ENCODE measurements at regions not wholly inside any gene's neighbourhood (a gene's known extent, or its start where the extent isn't known, plus 50 kb on each side); places are given as distances from the start of the nearest gene placed in this dataset.

- no peak for FAIRE-seq
Measured at GRCh38 chr18:43482600-43482999, 205.3 kb upstream of the SYT4 start.

- no peak for FAIRE-seq
Measured at GRCh38 chr18:43484710-43485109, 207.4 kb upstream of the SYT4 start.

- FAIRE-seq = no peak
Measured at GRCh38 chr18:43485545-43485963, 208.3 kb upstream of the SYT4 start.

GRCh38 chr18:43486462-43486861 lies 209.2 kb upstream of the SYT4 start:
- no peak for FAIRE-seq

GRCh38 chr18:43501099-43501498 lies 223.8 kb upstream of the SYT4 start:
- FAIRE-seq = no peak

GRCh38 chr18:43506935-43507334 lies 229.6 kb upstream of the SYT4 start:
- no peak for FAIRE-seq

- no peak for FAIRE-seq
Measured at GRCh38 chr18:43507842-43508481, 230.7 kb upstream of the SYT4 start.

GRCh38 chr18:43514747-43515146 lies 237.5 kb upstream of the SYT4 start:
- no peak for FAIRE-seq

GRCh38 chr18:43515481-43515880 lies 238.2 kb upstream of the SYT4 start:
- FAIRE-seq = no peak

- FAIRE-seq = no peak
Measured at GRCh38 chr18:43524260-43524659, 247.0 kb upstream of the SYT4 start.

- no peak for FAIRE-seq
Measured at GRCh38 chr18:43525169-43525568, 247.9 kb upstream of the SYT4 start.

GRCh38 chr18:43526426-43527145 lies 249.3 kb upstream of the SYT4 start:
- FAIRE-seq = no peak

GRCh38 chr18:43531438-43531837 lies 254.1 kb upstream of the SYT4 start:
- FAIRE-seq = no peak

GRCh38 chr18:43533371-43533770 lies 256.1 kb upstream of the SYT4 start:
- no peak for FAIRE-seq

GRCh38 chr18:43534511-43534910 lies 257.2 kb upstream of the SYT4 start:
- FAIRE-seq = no peak

- no peak for FAIRE-seq
Measured at GRCh38 chr18:43539862-43540261, 262.6 kb upstream of the SYT4 start.

- FAIRE-seq = no peak
Measured at GRCh38 chr18:43542016-43542415, 264.7 kb upstream of the SYT4 start.

- FAIRE-seq = no peak
Measured at GRCh38 chr18:43543236-43543635, 265.9 kb upstream of the SYT4 start.

- no peak for FAIRE-seq
Measured at GRCh38 chr18:43547456-43547855, 270.2 kb upstream of the SYT4 start.

GRCh38 chr18:43559507-43559906 lies 282.2 kb upstream of the SYT4 start:
- FAIRE-seq = no peak

GRCh38 chr18:43563780-43564179 lies 286.5 kb upstream of the SYT4 start:
- no peak for FAIRE-seq

GRCh38 chr18:43570593-43570992 lies 293.3 kb upstream of the SYT4 start:
- no peak for FAIRE-seq

- FAIRE-seq = peak; percentile 89
Measured at GRCh38 chr18:43571078-43571689, 293.9 kb upstream of the SYT4 start.

- FAIRE-seq = no peak
Measured at GRCh38 chr18:43572163-43572562, 294.9 kb upstream of the SYT4 start.

All from endometrium (tissue), 2 donors.